Lower lobe of right lung (tissue), 2 donors: ENCODE measurements at regions not wholly inside any gene's neighbourhood (a gene's known extent, or its start where the extent isn't known, plus 50 kb on each side); places are given as distances from the start of the nearest gene placed in this dataset.

Experiments used
- ATAC-seq, 2 donors: fragments of 200-7000 bp; cut with Tn5 transposase; one replicate each; pipeline ENCODE4 v1.9.1; 2020 to 2022; ENCODE audit warnings: mild to moderate bottlenecking in 2 of 2, moderate library complexity in 2 of 2
- DNase-seq: peaks from one replicate; pipeline ENCODE4 v3.0.0-alpha.2; 2020
- H3K27ac ChIP-seq: fragments of 200-600 bp; one replicate; pipeline ENCODE4 v1.8.0; 2022
- H3K27me3 ChIP-seq: fragments of 200-600 bp; one replicate; pipeline ENCODE4 v1.8.0; 2022; ENCODE audit warnings: low read depth
- H3K36me3 ChIP-seq: fragments of 200-600 bp; one replicate; pipeline ENCODE4 v1.8.0; 2022; ENCODE audit warnings: mild to moderate bottlenecking
- H3K4me1 ChIP-seq: fragments of 200-600 bp; one replicate; pipeline ENCODE4 v1.8.0; 2022
- H3K4me3 ChIP-seq: fragments of 200-600 bp; one replicate; pipeline ENCODE4 v1.8.0; 2022; ENCODE audit warnings: mild to moderate bottlenecking
- H3K9me3 ChIP-seq: fragments of 200-600 bp; one replicate; pipeline ENCODE4 v1.8.0; 2022
- CTCF ChIP-seq: fragments of 200-600 bp; IDR thresholded peaks from one replicate; pipeline ENCODE4 v1.8.0; 2022; ENCODE audit warnings: antibody characterized with exemption, mild to moderate bottlenecking
- intact Hi-C: fragments of 100-400 bp; cut with DNase I; formaldehyde crosslinking; loops from one replicate; pipeline ENCODE4 v1.11.0; 2022
- donor health status: DM: no; HTN: yes; CAD: no; lungs with severe emphysema.

GRCh38 chr11:92870196-92870832 lies 99.1 kb upstream of the MTNR1B start:
- Histone ChIP-seq H3K27ac (no peak overlapping the region), H3K27me3 (no peaks in the 10 kb centered on the region), H3K4me3 (no peak overlapping the region), H3K9me3 (no peaks in the 10 kb centered on the region), H3K4me1 (no peaks in the 10 kb centered on the region), H3K36me3 (no peaks in the 10 kb centered on the region)
- DNase-seq (no peak), ATAC-seq (no peak)
- no peak for TF ChIP-seq CTCF
- intact Hi-C loops = no loop called here

GRCh38 chr11:92873551-92873950 lies 95.9 kb upstream of the MTNR1B start:
- Histone ChIP-seq H3K36me3 (no peaks in the 10 kb centered on the region), H3K27ac (no peak overlapping the region), H3K27me3 (no peaks in the 10 kb centered on the region), H3K4me3 (no peak overlapping the region), H3K4me1 (no peaks in the 10 kb centered on the region), H3K9me3 (no peaks in the 10 kb centered on the region)
- DNase-seq (no peak), ATAC-seq (no peak)
- intact Hi-C loops = no loop called here
- TF ChIP-seq CTCF = no peak

- Histone ChIP-seq H3K27me3 (no peaks in the 10 kb centered on the region), H3K9me3 (no peaks in the 10 kb centered on the region), H3K4me3 (no peak overlapping the region), H3K36me3 (no peaks in the 10 kb centered on the region), H3K27ac (no peak overlapping the region), H3K4me1 (no peaks in the 10 kb centered on the region)
- intact Hi-C loops = no loop called here
- no peak for DNase-seq
- ATAC-seq = no peak
- no peak for TF ChIP-seq CTCF
Observed at GRCh38 chr11:92875473-92875872, 94.0 kb upstream of the MTNR1B start.

GRCh38 chr11:92879086-92879485 lies 90.4 kb upstream of the MTNR1B start:
- DNase-seq (no peak), ATAC-seq (no peak)
- no peaks in the 10 kb centered on the region for H3K36me3 ChIP-seq
- no peaks in the 10 kb centered on the region for H3K4me1 ChIP-seq
- no peak overlapping the region for H3K27ac ChIP-seq
- intact Hi-C loops = no loop called here
- no peaks in the 10 kb centered on the region for H3K27me3 ChIP-seq
- TF ChIP-seq CTCF = no peak
- H3K4me3 ChIP-seq = no peak overlapping the region
- no peaks in the 10 kb centered on the region for H3K9me3 ChIP-seq

- Histone ChIP-seq H3K9me3 (no peaks in the 10 kb centered on the region), H3K36me3 (no peaks in the 10 kb centered on the region), H3K27me3 (no peaks in the 10 kb centered on the region), H3K4me1 (no peaks in the 10 kb centered on the region), H3K4me3 (no peak overlapping the region), H3K27ac (no peak overlapping the region)
- DNase-seq (no peak), ATAC-seq (no peak)
- TF ChIP-seq CTCF = no peak
- intact Hi-C loops = no loop called here
Observed at GRCh38 chr11:92880381-92880780, 89.1 kb upstream of the MTNR1B start.
